GM12873 (cell line): ENCODE measurements at regions not wholly inside any gene's neighbourhood (a gene's known extent, or its start where the extent isn't known, plus 50 kb on each side); places are given as distances from the start of the nearest gene placed in this dataset.
A peak's percentile ranks its signal among the peaks of the same experiment; 100 is the strongest.

Experiments
- TF ChIP-seq, protein P1 (sequence below): IDR thresholded peaks from 2 replicates; pipeline ENCODE4 v1.5.1; 2012; ENCODE audit warnings: low read depth, mild to moderate bottlenecking, moderate library complexity, low read length, control low read depth; ENCODE audit not compliant: insufficient read depth; ENCODE audit errors: missing control alignments

DNA sequence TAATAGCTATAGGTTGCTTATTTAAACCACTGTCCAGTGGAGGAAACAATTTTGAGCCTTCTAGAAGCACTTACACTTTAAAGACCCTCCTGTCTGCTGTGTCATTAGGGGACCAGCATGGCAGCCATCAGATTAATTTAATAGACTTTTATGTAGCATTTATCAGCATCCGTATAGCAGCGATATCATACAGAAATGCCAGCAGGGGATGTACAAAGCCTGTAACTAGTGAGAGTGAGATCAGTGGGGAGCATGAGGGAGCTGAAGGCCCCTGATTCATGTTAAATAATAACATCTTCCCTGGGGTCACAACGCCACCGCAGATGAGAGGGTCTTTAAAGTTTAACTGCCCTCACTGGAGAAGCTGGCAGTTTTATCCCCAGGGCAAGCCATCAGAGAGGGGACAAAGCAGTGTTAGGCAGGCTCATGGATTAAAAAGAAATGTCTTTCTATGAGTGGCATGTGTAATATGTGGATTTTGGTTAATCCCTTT, 144.7 kb downstream of the PDGFRA start:
- TF ChIP-seq, protein P1, sequence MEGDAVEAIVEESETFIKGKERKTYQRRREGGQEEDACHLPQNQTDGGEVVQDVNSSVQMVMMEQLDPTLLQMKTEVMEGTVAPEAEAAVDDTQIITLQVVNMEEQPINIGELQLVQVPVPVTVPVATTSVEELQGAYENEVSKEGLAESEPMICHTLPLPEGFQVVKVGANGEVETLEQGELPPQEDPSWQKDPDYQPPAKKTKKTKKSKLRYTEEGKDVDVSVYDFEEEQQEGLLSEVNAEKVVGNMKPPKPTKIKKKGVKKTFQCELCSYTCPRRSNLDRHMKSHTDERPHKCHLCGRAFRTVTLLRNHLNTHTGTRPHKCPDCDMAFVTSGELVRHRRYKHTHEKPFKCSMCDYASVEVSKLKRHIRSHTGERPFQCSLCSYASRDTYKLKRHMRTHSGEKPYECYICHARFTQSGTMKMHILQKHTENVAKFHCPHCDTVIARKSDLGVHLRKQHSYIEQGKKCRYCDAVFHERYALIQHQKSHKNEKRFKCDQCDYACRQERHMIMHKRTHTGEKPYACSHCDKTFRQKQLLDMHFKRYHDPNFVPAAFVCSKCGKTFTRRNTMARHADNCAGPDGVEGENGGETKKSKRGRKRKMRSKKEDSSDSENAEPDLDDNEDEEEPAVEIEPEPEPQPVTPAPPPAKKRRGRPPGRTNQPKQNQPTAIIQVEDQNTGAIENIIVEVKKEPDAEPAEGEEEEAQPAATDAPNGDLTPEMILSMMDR: no peak

DNA sequence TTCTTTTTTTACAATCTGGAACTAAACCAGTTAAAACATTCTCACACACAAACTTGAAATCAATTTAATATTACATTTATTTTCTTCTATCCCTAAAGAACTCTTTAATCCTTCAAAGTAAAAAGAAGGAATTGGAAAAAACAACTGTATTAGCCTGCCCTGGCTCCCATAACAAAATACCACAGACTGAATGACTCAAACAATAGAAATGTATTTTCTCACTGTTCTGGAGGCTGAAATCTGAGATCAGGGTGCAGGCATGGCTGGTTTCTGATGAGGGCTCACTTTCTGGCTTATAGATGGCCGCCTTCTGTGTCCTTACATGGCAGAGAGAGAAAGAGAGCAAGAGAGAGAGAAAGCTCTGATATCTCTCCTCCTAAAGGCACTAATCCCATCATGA, 149.4 kb downstream of the PDGFRA start:
- TF ChIP-seq, protein P1: no peak

DNA sequence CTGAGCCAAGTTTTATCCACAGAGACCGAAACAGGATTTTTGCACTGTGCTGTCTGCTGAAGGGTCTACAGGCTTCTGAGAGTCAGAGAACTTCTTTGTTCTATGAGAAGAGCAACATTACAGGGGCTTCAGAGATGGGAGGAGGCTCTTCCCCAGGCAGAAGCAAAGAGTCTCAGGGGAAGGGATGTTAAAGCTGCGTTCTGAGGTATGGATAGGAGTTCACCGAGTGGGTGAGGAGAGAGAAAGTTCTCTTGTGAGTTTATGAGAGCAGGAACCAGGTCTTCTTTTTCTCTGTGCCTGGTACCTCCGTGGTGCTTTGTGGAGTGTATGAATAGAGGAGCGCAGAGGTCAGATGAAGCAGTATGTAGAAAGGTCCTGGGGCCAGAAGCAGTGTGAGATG, 155.1 kb downstream of the PDGFRA start:
- TF ChIP-seq, protein P1: no peak

DNA sequence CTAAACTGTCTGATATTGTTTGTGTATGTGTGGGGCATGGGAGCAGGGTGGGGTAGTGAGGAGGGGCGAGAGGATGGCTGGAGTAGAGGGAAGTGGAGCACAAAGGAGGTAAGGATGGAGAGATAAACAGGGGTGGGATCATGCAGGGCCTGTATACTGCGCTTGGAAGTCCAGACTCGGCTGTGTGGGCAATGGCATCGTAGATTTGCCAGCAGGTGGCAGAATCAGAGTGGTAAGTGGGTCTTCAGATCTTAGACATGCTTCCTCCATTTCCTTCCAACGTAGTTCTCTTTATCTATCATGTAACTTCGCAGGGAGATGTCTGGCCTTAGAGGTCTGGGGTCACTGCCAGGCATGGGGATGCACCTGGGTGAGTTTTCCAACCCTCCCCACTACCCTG, 155.5 kb downstream of the PDGFRA start:
- TF ChIP-seq, protein P1: peak; percentile 49

DNA sequence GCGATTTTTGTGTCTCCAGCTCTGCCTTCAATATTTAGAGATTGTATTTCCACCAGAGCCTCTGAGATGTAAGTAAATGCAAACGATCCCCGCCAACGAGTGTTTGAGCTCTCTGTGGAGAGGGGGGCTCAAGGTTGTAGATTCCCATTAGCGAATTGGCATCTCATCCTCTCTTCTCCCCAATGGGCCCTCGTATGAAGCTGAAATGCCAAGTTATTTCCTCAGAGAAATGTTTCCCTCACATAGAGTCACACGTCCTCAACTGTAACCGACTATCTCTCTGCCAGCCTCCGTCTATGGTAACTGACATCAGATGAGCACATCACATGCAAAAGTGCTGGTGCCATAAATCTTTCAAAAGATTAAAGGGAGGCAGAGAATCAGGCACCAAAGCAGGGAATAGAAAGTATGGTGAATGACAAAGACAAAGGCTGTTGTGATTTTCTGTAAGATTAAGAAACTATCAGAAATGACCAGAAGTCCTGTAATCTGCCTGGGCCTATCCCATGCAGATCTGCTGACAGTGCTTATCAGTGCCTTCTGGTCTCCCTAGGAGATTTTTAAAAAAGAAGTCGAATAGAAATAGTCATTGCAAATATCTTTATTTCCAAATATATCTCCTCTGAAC, 157.1 kb downstream of the PDGFRA start:
- TF ChIP-seq, protein P1: no peak

DNA sequence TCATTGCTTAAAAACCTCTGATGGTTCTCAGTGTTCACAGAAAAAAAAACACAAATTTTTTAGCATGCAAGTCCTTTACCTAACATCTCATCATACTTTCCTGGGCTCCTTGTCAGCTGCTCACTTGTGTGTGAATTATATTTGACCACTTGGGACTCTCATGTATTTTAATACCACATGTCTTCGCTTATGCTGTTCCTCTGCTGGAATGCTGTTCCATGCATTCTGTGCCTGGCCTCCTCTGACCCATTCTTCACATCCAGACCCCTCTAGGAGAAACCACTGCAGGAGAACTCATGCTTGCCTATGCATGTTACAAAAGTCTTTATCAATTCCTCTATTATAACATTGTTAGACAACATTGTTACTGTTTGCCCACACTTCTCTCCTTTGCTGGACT, 157.6 kb downstream of the PDGFRA start:
- TF ChIP-seq, protein P1: no peak

DNA sequence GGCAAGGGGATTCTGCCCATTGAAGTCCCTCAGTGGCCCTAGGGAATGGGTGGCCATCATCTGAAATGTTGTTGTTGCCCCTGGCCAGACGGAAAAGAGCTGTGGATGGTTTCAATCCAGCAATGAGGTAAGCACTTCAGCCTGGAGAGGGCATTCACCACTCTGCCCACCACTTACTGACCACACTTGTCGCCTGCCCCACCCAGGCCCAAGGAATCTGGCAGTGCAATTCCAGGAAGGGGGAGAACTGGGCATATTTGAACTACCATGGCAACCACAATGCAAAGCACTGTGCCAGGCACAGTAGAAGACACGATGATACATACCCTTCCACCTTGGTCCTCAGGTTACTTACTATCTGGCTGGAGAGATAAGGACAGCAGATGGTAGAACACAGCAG, 161.6 kb downstream of the PDGFRA start:
- TF ChIP-seq, protein P1: no peak
